GM10248 (cell line): ENCODE measurements at regions not wholly inside any gene's neighbourhood (a gene's known extent, or its start where the extent isn't known, plus 50 kb on each side); places are given as distances from the start of the nearest gene placed in this dataset.

ENCODE experiments used
- CTCF ChIA-PET: fragments of 300-600 bp; sonication (Branson Sonifier 250); formaldehyde crosslinking; extraction: SDS; loops from one replicate; lab custom pipeline; 2021; ENCODE audit warnings: antibody characterized with exemption; lab: Yijun Ruan, JAX
- POLR2A ChIA-PET: fragments of 350-650 bp; sonication (Branson Sonifier 250); formaldehyde crosslinking; extraction: SDS; loops from one replicate; lab custom pipeline; 2020; ENCODE audit warnings: antibody characterized with exemption; lab: Yijun Ruan, JAX
- DNase-seq: peaks from one replicate; pipeline ENCODE4 v3.0.0; 2012; ENCODE audit errors: extremely low spot score
- CTCF ChIP-seq: IDR thresholded peaks from 2 replicates; pipeline ENCODE4 v1.5.1; 2012; ENCODE audit warnings: mild to moderate bottlenecking, low read depth; ENCODE audit errors: extremely low read depth, missing control alignments, control extremely low read depth

- TF ChIP-seq CTCF = no peak
- DNase-seq = no peak
- CTCF ChIA-PET = interaction anchor here (1.3 to 2.7 kb wide), 2 partner anchors 8 to 17 kb away, joined by 3 to 6 read pairs; no protein-coding TSS in a partner anchor
- POLR2A ChIA-PET = no interaction called here
These were observed 66.1 kb upstream of the APCDD1 start for GRCh38 chr18:10388373-10388772.

GRCh38 chr18:10391506-10391905 lies 62.9 kb upstream of the APCDD1 start:
- ChIA-PET CTCF (no interaction called here), POLR2A (interaction anchor here (0.6 kb wide), 1 partner anchor 126 kb away, joined by 3 read pairs; no protein-coding TSS in a partner anchor)
- DNase-seq = peak; percentile 46
- TF ChIP-seq CTCF = no peak

- POLR2A ChIA-PET = no interaction called here
- no peak for DNase-seq
- TF ChIP-seq CTCF = no peak
- CTCF ChIA-PET = interaction anchor here (1.5 kb wide), 1 partner anchor 10 kb away, joined by 3 read pairs; no protein-coding TSS in a partner anchor
These were observed 57.4 kb upstream of the APCDD1 start for GRCh38 chr18:10397004-10397403.

GRCh38 chr18:10398571-10398970 lies 55.9 kb upstream of the APCDD1 start:
- TF ChIP-seq CTCF = no peak
- CTCF ChIA-PET = interaction anchor here (1.5 kb wide), 1 partner anchor 8 kb away, joined by 3 read pairs; no protein-coding TSS in a partner anchor
- POLR2A ChIA-PET = no interaction called here
- no peak for DNase-seq

- ChIA-PET CTCF (no interaction called here), POLR2A (no interaction called here)
- DNase-seq = no peak
- TF ChIP-seq CTCF = no peak
These were observed 55.0 kb upstream of the APCDD1 start for GRCh38 chr18:10399465-10399864.

GRCh38 chr18:10400534-10401307 lies 53.7 kb upstream of the APCDD1 start:
- TF ChIP-seq CTCF = no peak
- CTCF ChIA-PET = no interaction called here
- POLR2A ChIA-PET = no interaction called here
- DNase-seq = no peak
